Posterior vena cava (tissue), 2 donors: ENCODE measurements at regions not wholly inside any gene's neighbourhood (a gene's known extent, or its start where the extent isn't known, plus 50 kb on each side); places are given as distances from the start of the nearest gene placed in this dataset.
"Not testable (repeated sequence)": the region's sequence is repeated elsewhere in the genome, so short reads cannot be mapped to it uniquely, and the experiment has no call there.

Experiments
- DNase-seq: peaks from one replicate; pipeline ENCODE4 v3.0.0-alpha.2; 2020; ENCODE audit warnings: low spot score
- intact Hi-C, 2 donors: fragments of 100-400 bp; cut with DNase I; formaldehyde crosslinking; loops; one replicate each; pipeline versions ENCODE4 v1.14.1 to v1.14.2; 2022 to 2023
- donor health status: DM: yes; HTN: yes; CAD: no.
- donor health status: DM: yes; HTN: yes; CAD: no.

- no peak for DNase-seq
- intact Hi-C loops: no loop called here
These were observed 509.5 kb downstream of the TBL1XR1 start for GRCh38 chr3:176687754-176688153.

- DNase-seq: no peak
These were observed 513.9 kb downstream of the TBL1XR1 start for GRCh38 chr3:176683382-176683781.

GRCh38 chr3:176663837-176664831 lies 533.1 kb downstream of the TBL1XR1 start:
- DNase-seq: no peak
- intact Hi-C loops: no loop called here

More at GRCh38 chr3:176683382-176683781, 513.9 kb downstream of the TBL1XR1 start:
- intact Hi-C loops: no loop called here

- no peak for DNase-seq
- intact Hi-C loops: no loop called here
These were observed 533.9 kb downstream of the TBL1XR1 start for GRCh38 chr3:176663387-176663786.

- DNase-seq: no peak
- intact Hi-C loops: loop anchor here in 1 of 2 donors (1.0 kb wide), 1 partner anchor 9 kb away; no protein-coding TSS in a partner anchor
These were observed 535.8 kb downstream of the TBL1XR1 start for GRCh38 chr3:176661432-176661964.

- intact Hi-C loops: no loop called here
- no peak for DNase-seq
These were observed 541.7 kb downstream of the TBL1XR1 start for GRCh38 chr3:176655404-176656094.

- no peak for DNase-seq
- intact Hi-C loops: no loop called here
These were observed 545.7 kb downstream of the TBL1XR1 start for GRCh38 chr3:176651622-176652021.

- DNase-seq: no peak
- intact Hi-C loops: no loop called here
These were observed 546.8 kb downstream of the TBL1XR1 start for GRCh38 chr3:176650478-176650877.

- intact Hi-C loops: no loop called here
- DNase-seq: no peak
These were observed 549.3 kb downstream of the TBL1XR1 start for GRCh38 chr3:176647987-176648386.

GRCh38 chr3:176633511-176633910 lies 563.8 kb downstream of the TBL1XR1 start:
- intact Hi-C loops: no loop called here
- no peak for DNase-seq

- intact Hi-C loops: no loop called here
These were observed 564.4 kb downstream of the TBL1XR1 start for GRCh38 chr3:176632925-176633324.

GRCh38 chr3:176631165-176631564 lies 566.1 kb downstream of the TBL1XR1 start:
- intact Hi-C loops: no loop called here
- DNase-seq: no peak

More at GRCh38 chr3:176632925-176633324, 564.4 kb downstream of the TBL1XR1 start:
- no peak for DNase-seq

GRCh38 chr3:176628101-176628639 lies 569.1 kb downstream of the TBL1XR1 start:
- no peak for DNase-seq
- intact Hi-C loops: no loop called here

GRCh38 chr3:176623468-176624150 lies 573.7 kb downstream of the TBL1XR1 start:
- intact Hi-C loops: no loop called here
- DNase-seq: no peak

- DNase-seq: no peak
- intact Hi-C loops: no loop called here
These were observed 577.4 kb downstream of the TBL1XR1 start for GRCh38 chr3:176619833-176620232.

- DNase-seq: no peak
- intact Hi-C loops: no loop called here
These were observed 581.5 kb downstream of the TBL1XR1 start for GRCh38 chr3:176615826-176616225.

- intact Hi-C loops: no loop called here
- no peak for DNase-seq
These were observed 585.6 kb downstream of the TBL1XR1 start for GRCh38 chr3:176611703-176612102.

GRCh38 chr3:176609361-176609760 lies 587.9 kb downstream of the TBL1XR1 start:
- intact Hi-C loops: no loop called here
- DNase-seq: no peak

GRCh38 chr3:176605553-176605952 lies 591.7 kb downstream of the TBL1XR1 start:
- intact Hi-C loops, DNase-seq: not testable (repeated sequence)
